H1 (cell line): ENCODE measurements at regions not wholly inside any gene's neighbourhood (a gene's known extent, or its start where the extent isn't known, plus 50 kb on each side); places are given as distances from the start of the nearest gene placed in this dataset.

Experiments
- CTCF ChIA-PET: fragments of 300-600 bp; sonication (Branson Sonifier 250); formaldehyde crosslinking; loops from one replicate; lab custom pipeline; 2021; ENCODE audit not compliant: partially characterized antibody; lab: Charles Lee
- POLR2A ChIA-PET: fragments of 300-600 bp; sonication (Branson Sonifier 250); formaldehyde crosslinking; loops from one replicate; lab custom pipeline; 2021; ENCODE audit warnings: inconsistent platforms; ENCODE audit not compliant: partially characterized antibody; lab: Charles Lee
- DNase-seq, 2 experiments: peaks; one replicate each; pipeline versions ENCODE4 v3.0.0 to v3.0.0-alpha.2; 2010 to 2022; ENCODE audit warnings: low spot score in 2 of 2, low read depth in 1 of 2, mixed read lengths in 1 of 2
- FAIRE-seq: peaks from 2 replicates; lab custom pipeline; 2011; peaks lifted over from hg19 to GRCh38; lab: Jason Lieb, UNC
- H2AFZ ChIP-seq: 2 replicates; pipeline ENCODE4 v1.8.1; 2012; ENCODE audit warnings: low read length, inconsistent platforms
- H2AK5ac ChIP-seq: 2 replicates; pipeline ENCODE4 v1.6.1; 2013; ENCODE audit warnings: low read depth, low read length
- H2BK120ac ChIP-seq: replicated peaks from 2 replicates; pipeline ENCODE3; 2013; ENCODE audit warnings: low read depth, low read length, inconsistent platforms
- H2BK12ac ChIP-seq: 2 replicates; pipeline ENCODE4 v1.6.1; 2013; ENCODE audit warnings: low read depth, low read length
- H2BK15ac ChIP-seq: 2 replicates; pipeline ENCODE4 v1.6.1; 2013; ENCODE audit warnings: low read length
- H2BK20ac ChIP-seq: 2 replicates; pipeline ENCODE4 v1.6.1; 2013; ENCODE audit warnings: low read length
- H2BK5ac ChIP-seq: 2 replicates; pipeline ENCODE4 v1.6.1; 2013; ENCODE audit warnings: low read depth, low read length
- H3K14ac ChIP-seq: 2 replicates; pipeline ENCODE4 v1.6.1; 2013; ENCODE audit warnings: inconsistent platforms; ENCODE audit not compliant: insufficient read length
- H3K18ac ChIP-seq: 2 replicates; pipeline ENCODE4 v1.6.1; 2013; ENCODE audit warnings: low read length; ENCODE audit errors: extremely low read depth
- H3K23ac ChIP-seq: 2 replicates; pipeline ENCODE4 v1.6.1; 2013; ENCODE audit warnings: inconsistent platforms; ENCODE audit not compliant: insufficient read length
- H3K23me2 ChIP-seq: 2 replicates; pipeline ENCODE4 v1.6.1; 2013; ENCODE audit warnings: low read depth, low read length
- H3K27ac ChIP-seq: 2 replicates; pipeline ENCODE4 v1.6.1; 2011; ENCODE audit warnings: low read depth, low read length, inconsistent platforms
- H3K27me3 ChIP-seq, 4 experiments: replicated peaks in 1 of 4; 1 replicate in 1 of 4; 2 replicates in 3 of 4; pipeline versions ENCODE4 v1.6.1 to v1.8.1; 2011 to 2013; ENCODE audit warnings: low read length in 3 of 4, mild to moderate bottlenecking in 3 of 4, inconsistent platforms in 2 of 4, mixed read lengths in 2 of 4, moderate library complexity in 1 of 4; ENCODE audit not compliant: control insufficient read depth in 3 of 4, insufficient read depth in 3 of 4; ENCODE audit errors: extremely low read depth in 1 of 4
- H3K36me3 ChIP-seq, 4 experiments: 2 replicates each; pipeline versions ENCODE4 v1.6.1 to v1.8.1; 2011 to 2013; ENCODE audit warnings: mild to moderate bottlenecking in 4 of 4, low read length in 3 of 4, moderate library complexity in 2 of 4, control low read depth in 1 of 4, inconsistent platforms in 1 of 4; ENCODE audit not compliant: insufficient read depth in 4 of 4, control insufficient read depth in 2 of 4
- H3K4ac ChIP-seq: replicated peaks from 2 replicates; pipeline ENCODE3; 2013; ENCODE audit warnings: low read length, low read depth, mixed read lengths, inconsistent platforms; ENCODE audit not compliant: insufficient read length
- H3K4me1 ChIP-seq, 4 experiments: replicated peaks in 1 of 4; 1 replicate in 1 of 4; 2 replicates in 3 of 4; pipeline versions ENCODE4 v1.6.1 to v1.8.1; 2011 to 2013; ENCODE audit warnings: low read length in 3 of 4, inconsistent platforms in 2 of 4, mixed read lengths in 1 of 4; ENCODE audit not compliant: insufficient read depth in 4 of 4, control insufficient read depth in 3 of 4
- H3K4me2 ChIP-seq, 2 experiments: 2 replicates each; pipeline versions ENCODE4 v1.6.1 to v1.8.1; 2011 to 2013; ENCODE audit warnings: low read depth in 2 of 2, low read length in 2 of 2, control low read depth in 1 of 2, inconsistent platforms in 1 of 2, mild to moderate bottlenecking in 1 of 2; ENCODE audit not compliant: insufficient read depth in 1 of 2
- H3K4me3 ChIP-seq, 4 experiments: fragments of 200-600, 300-600 bp in 1 of 4; sonication (generic), shearing (Covaris generic), sonication (Bioruptor Twin) in 1 of 4; 2 replicates each; pipeline versions ENCODE4 v1.5.1 to v1.8.1; 2011 to 2016; ENCODE audit warnings: low read length in 4 of 4, low read depth in 3 of 4, control low read depth in 2 of 4, inconsistent platforms in 2 of 4, mild to moderate bottlenecking in 2 of 4, mixed read lengths in 1 of 4, moderate library complexity in 1 of 4; ENCODE audit not compliant: insufficient read depth in 2 of 4; ENCODE audit errors: extremely low read depth in 1 of 4
- H3K56ac ChIP-seq: replicated peaks from 2 replicates; pipeline ENCODE3; 2013; ENCODE audit warnings: low read depth, mild to moderate bottlenecking, mixed read lengths, low read length, inconsistent platforms; ENCODE audit not compliant: insufficient read length
- H3K79me1 ChIP-seq: 2 replicates; pipeline ENCODE4 v1.6.1; 2013; ENCODE audit warnings: low read depth, low read length, control low read depth
- H3K79me2 ChIP-seq, 2 experiments: 2 replicates each; pipeline versions ENCODE4 v1.6.1 to v1.8.1; 2012 to 2013; ENCODE audit warnings: low read length in 2 of 2, mild to moderate bottlenecking in 2 of 2, inconsistent platforms in 1 of 2; ENCODE audit not compliant: insufficient read depth in 2 of 2, control insufficient read depth in 1 of 2
- H3K9ac ChIP-seq, 4 experiments: replicated peaks in 1 of 4; 1 replicate in 1 of 4; 2 replicates in 3 of 4; pipeline versions ENCODE4 v1.6.1 to v1.8.1; 2011 to 2013; ENCODE audit warnings: low read depth in 3 of 4, low read length in 3 of 4, control low read depth in 2 of 4, mild to moderate bottlenecking in 2 of 4, moderate library complexity in 2 of 4, inconsistent platforms in 1 of 4; ENCODE audit errors: extremely low read depth in 1 of 4
- H3K9me3 ChIP-seq, 2 experiments: 2 replicates each; pipeline versions ENCODE4 v1.6.1 to v1.8.1; 2012 to 2013; ENCODE audit warnings: mild to moderate bottlenecking in 2 of 2, moderate library complexity in 2 of 2, control low read depth in 1 of 2, inconsistent platforms in 1 of 2, low read depth in 1 of 2, low read length in 1 of 2, mixed read lengths in 1 of 2; ENCODE audit not compliant: insufficient read depth in 2 of 2
- H4K20me1 ChIP-seq, 2 experiments: replicated peaks in 1 of 2; 2 replicates each; pipeline versions ENCODE3 to v1.8.1; 2011 to 2013; ENCODE audit warnings: inconsistent platforms in 2 of 2, low read length in 2 of 2, mild to moderate bottlenecking in 1 of 2; ENCODE audit not compliant: insufficient read depth in 2 of 2, control insufficient read depth in 1 of 2
- H4K5ac ChIP-seq: 2 replicates; pipeline ENCODE4 v1.6.1; 2013; ENCODE audit warnings: low read length, low read depth, mixed read lengths, inconsistent platforms; ENCODE audit not compliant: insufficient read length
- H4K8ac ChIP-seq: 2 replicates; pipeline ENCODE4 v1.8.0; 2013; ENCODE audit warnings: mild to moderate bottlenecking, moderate library complexity, low read length, inconsistent platforms; ENCODE audit not compliant: insufficient read depth; ENCODE audit errors: extremely low read depth
- H4K91ac ChIP-seq: replicated peaks from 2 replicates; pipeline ENCODE3; 2013; ENCODE audit warnings: low read length, mixed read lengths, inconsistent platforms; ENCODE audit not compliant: insufficient read length
- CBX8 ChIP-seq: fragments of 300-800, 300-1000 bp; sonication (generic); IDR thresholded peaks from 2 replicates; pipeline ENCODE4 v1.7.1; 2016; ENCODE audit warnings: low read depth, low read length, borderline replicate concordance
- HDAC2 ChIP-seq, 2 experiments: fragments of 300-600 bp in 1 of 2; sonication (generic) in 1 of 2; IDR thresholded peaks; 2 replicates each; pipeline ENCODE4 v1.6.1; 2011 to 2012; ENCODE audit warnings: low read depth in 2 of 2, low read length in 2 of 2, mild to moderate bottlenecking in 2 of 2, moderate library complexity in 2 of 2, borderline replicate concordance in 1 of 2, inconsistent platforms in 1 of 2
- SUZ12 ChIP-seq: fragments of 200-600 bp; sonication (generic); IDR thresholded peaks from 2 replicates; pipeline ENCODE4 v1.6.1; 2012; ENCODE audit warnings: mild to moderate bottlenecking, inconsistent platforms, low read length, moderate library complexity, mixed read lengths
- WGBS, 2 experiments: shearing (Covaris generic) in 1 of 2; methylation state at CpG; one replicate each; pipeline versions ENCODE4 v1.1.6 to v1.1.7; 2013 to 2015; ENCODE audit warnings: low lambda C conversion rate in 2 of 2, mixed read lengths in 2 of 2, inconsistent platforms in 1 of 2, low coverage in 1 of 2, missing lambda C conversion rate in 1 of 2; ENCODE audit not compliant: insufficient replicate concordance in 2 of 2, insufficient coverage in 1 of 2, insufficient read length in 1 of 2; ENCODE audit errors: extremely low coverage in 1 of 2, missing lambda C conversion rate in 1 of 2; 5-methylcytosine and 5-hydroxymethylcytosine counted together

- Histone ChIP-seq H2BK5ac (no peak overlapping the region), H4K5ac (no peak overlapping the region), H3K27me3 (no peaks in the 10 kb centered on the region), H3K23ac (no peak overlapping the region), H2AFZ (no peak overlapping the region), H2BK15ac (no peak overlapping the region), H3K4me3 (no peak overlapping the region), H4K91ac (no peak overlapping the region), H2AK5ac (no peak overlapping the region), H2BK20ac (no peak overlapping the region), H3K18ac (no peak overlapping the region), H4K20me1 (no peaks in the 10 kb centered on the region), H3K4me1 (no peaks in the 10 kb centered on the region), H3K9ac (no peak overlapping the region), H3K4ac (no peak overlapping the region), H2BK12ac (no peak overlapping the region), H3K36me3 (no peaks in the 10 kb centered on the region), H3K56ac (no peak overlapping the region), H3K4me2 (no peak overlapping the region), H3K79me2 (no peaks in the 10 kb centered on the region), H3K14ac (no peak overlapping the region), H4K8ac (no peak overlapping the region), H3K27ac (no peak overlapping the region), H3K9me3 (no peaks in the 10 kb centered on the region), H3K23me2 (no peaks in the 10 kb centered on the region), H2BK120ac (no peak overlapping the region), H3K79me1 (no peaks in the 10 kb centered on the region)
- DNase-seq (no peak), FAIRE-seq (no peak)
- 55% methylated on average over 4 of the region's 4 CpGs; no CpG with 5 or more reads in 1 of the 2 experiments for WGBS, 2 experiments
- TF ChIP-seq HDAC2 (IDR thresholded peaks at IDR 0.05; ENCODE audit: borderline replicate concordance in 1 of 2, low read depth in 2 of 2, low read length in 2 of 2) (no peak), SUZ12 (no peak), CBX8 (no peak)
- ChIA-PET CTCF (no interaction called here), POLR2A (no interaction called here)
Observed at GRCh38 chrX:145532176-145532780, 285.0 kb downstream of the SPANXN1 start.
